Fibroblast of peridontal ligament (primary cell): ENCODE measurements at regions not wholly inside any gene's neighbourhood (a gene's known extent, or its start where the extent isn't known, plus 50 kb on each side); places are given as distances from the start of the nearest gene placed in this dataset.
A peak's percentile ranks its signal among the peaks of the same experiment; 100 is the strongest.

Source experiments
- DNase-seq: peaks from one replicate; pipeline ENCODE4 v3.0.0-alpha.2; 2010; ENCODE audit errors: extremely low read depth

- no peak for DNase-seq
These were observed 440.0 kb upstream of the KIRREL3 start for GRCh38 chr11:127440616-127441015.

DNA sequence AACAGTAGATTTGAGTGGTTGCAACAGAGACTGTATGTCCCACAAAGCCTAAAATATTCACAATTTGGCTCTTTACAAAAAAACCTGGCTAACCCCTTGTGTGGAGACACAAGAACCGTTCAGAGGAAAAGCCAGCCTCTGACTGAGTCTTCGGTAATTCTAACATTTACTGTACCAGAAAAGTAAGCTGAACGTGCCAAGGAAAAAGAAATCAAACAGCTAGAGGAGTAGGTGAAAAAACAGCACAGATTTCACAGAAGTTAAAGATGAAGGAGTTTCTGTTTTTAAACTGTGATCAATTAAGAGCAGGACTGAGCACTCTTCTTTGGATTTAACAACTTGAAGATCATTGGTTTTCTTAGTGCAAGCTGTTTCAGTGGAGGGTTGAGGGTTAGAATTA, 424.7 kb upstream of the KIRREL3 start:
- DNase-seq = no peak

DNA sequence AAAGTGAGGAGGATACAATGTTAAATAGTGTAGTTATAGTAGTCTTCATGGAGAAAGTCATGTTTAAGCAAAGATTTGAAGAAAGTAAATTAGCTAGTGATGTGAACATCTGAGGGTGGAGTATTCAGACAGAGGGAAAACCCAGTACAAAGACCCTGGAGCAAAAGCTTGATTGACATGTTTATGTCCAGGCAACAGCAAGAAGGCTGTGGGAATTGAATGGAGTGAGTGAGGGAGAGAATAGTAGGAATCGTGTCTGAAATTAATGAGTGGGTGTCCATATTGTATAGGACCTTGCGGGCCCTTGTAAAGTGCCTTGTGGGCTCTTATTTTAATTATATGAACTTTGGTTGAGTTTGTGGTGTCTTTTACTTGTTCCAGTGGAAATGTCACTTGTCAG, 424.1 kb upstream of the KIRREL3 start:
- DNase-seq = no peak

- no peak for DNase-seq
These were observed 419.6 kb upstream of the KIRREL3 start for GRCh38 chr11:127420139-127420538.

DNA sequence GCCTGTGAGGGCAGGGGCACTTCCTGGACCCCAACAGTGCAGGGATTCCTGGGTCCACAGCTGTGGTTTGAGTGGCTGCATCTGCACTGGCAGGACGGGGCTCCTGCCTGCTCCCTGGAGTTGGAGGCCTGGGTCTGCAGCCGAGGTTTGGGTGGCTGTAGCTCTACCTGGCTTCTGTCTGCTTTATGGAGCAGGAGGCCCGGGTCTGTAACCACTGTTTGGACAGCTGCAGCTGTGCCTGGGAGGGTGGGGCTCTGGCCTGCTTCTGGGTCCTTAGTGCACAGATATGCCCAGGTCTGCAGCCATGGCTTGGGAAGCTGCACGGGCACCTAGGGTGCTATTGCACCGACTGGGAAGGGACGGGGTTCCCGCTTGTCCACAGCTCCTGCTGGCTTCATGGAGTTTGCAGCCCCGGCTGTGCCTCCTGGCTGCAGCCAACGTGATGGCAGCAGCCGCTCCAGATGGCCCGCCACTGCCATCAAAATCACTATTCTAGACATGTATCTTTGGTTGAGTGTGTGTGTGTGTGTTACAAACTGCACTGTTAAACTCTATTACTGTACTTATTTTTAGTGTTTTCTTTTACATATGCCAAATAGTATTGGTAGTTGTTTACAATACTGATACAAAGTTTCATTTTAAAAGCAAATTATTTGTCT, 412.3 kb upstream of the KIRREL3 start:
- no peak for DNase-seq

DNA sequence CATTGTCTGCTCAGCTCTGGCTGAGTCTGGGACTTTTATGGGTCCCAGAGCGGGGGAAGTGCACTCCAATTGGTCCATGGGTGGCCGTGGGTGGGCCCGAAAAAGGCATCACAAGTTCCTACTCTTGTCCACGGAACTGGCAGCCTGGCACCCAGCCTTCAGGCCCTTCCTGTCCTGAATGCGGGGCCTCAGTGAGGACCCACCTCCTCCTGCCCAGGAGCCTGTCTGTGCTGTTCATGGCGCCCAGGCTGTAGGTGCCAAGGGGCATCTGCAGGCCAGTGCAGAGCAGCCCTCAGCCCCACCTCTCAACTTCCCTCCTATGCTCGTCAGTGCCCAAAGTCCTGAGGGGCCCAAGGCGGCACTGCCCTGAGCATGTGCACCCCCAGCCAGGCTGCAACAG, 411.7 kb upstream of the KIRREL3 start:
- no peak for DNase-seq

- DNase-seq = no peak
These were observed 410.7 kb upstream of the KIRREL3 start for GRCh38 chr11:127411283-127411682.

- DNase-seq = no peak
These were observed 394.5 kb upstream of the KIRREL3 start for GRCh38 chr11:127395034-127395433.

- DNase-seq = no peak
These were observed 393.0 kb upstream of the KIRREL3 start for GRCh38 chr11:127393460-127393997.

DNA sequence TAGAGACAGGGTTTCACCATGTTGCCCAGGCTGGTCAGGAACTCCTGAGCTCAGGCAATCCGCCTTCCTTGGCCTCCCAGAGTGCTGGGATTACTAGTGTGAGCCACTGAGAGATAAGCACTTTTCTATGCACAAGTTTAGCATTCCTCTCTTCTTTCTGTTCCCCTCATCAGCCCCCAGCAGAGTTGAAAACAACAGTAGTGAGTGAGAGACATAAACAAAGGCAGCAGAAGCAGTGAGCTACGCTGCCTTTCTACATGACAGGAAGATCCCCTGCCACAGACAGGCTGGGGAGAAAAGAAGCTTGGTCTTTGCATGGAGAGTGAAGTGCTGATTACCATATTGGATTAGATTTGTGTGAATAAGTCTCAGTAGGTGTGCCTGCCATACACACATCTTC, 392.0 kb upstream of the KIRREL3 start:
- DNase-seq = no peak

DNA sequence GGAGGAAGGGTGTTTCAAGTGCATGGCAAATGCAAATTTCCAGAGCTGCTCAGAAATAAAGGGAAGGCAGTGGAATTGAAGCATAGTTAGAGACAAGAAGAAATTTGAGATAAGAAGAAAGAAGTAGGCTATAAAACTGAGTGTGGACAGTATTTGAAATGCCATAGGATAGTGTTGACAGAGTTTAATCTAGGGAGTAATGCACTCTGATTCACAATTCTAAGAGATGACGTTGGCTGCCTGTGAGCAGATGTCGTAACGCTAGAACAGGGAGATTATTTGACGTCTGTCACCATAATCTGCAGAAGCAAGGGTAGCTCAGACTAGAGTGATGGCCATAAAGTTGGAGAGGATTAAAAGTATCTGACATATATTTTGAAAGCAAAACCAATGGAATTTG, 389.9 kb upstream of the KIRREL3 start:
- no peak for DNase-seq

DNA sequence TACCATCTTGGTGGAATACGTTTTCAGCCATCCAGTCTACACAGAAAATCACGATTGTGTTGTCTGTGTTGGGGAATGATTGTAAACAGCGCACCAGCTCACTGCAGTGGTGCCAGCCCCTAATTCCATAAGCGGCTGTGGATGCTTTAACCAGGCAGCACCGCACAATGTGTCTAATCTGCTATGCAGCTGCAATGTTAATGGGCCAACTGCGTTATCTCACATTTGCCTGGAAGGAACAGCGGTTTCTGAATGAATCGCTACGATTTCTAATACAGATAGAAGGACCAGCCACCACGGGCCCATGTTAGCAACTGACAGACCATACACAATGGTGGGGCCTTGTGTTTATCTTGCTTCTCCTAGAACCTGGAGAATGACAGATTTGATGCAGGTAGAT, 384.5 kb upstream of the KIRREL3 start:
- DNase-seq = no peak

- peak; percentile 2 for DNase-seq
These were observed 382.5 kb upstream of the KIRREL3 start for GRCh38 chr11:127383026-127383425.

GRCh38 chr11:127381247-127381646, 380.7 kb upstream of the KIRREL3 start:
- DNase-seq = no peak

DNA sequence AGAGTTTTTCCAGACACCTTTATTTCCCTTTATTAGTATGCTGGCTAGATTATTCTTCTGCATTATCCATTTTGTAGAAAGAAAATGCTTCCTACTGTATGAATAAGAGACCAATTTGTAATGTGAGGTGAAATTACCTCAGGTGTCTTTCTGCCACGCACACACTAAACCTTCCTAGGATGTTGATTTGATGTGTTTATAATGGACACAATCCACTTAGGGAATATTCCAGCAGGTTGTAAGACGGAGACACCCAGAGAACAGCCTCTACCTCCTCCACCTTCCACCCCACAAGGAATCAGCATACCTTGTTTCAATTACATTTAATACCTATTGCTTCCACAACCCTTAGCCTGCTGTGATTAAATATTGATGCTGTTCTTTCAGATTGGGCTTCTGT, 379.1 kb upstream of the KIRREL3 start:
- no peak for DNase-seq

- no peak for DNase-seq
These were observed 375.7 kb upstream of the KIRREL3 start for GRCh38 chr11:127376301-127376700.

DNA sequence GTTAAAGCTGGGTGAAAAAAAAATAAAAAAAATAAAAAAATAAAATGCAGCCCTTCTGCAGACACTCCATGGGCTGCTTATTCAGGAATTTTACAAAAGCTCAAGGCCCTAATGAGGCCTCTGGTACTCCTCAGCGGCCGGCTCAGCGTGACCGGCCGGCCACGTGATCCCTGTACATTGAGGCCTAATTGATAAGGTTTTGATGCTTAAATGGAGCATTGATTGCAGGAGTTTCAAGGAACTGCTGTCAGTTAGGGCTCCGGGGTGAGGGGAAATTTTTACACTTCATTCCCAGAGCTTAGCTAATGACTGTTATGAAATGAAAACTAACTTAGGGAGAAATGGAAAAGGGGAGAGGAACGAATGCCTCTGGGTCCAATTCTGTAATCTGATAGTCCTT, 368.8 kb upstream of the KIRREL3 start:
- no peak for DNase-seq

GRCh38 chr11:127362754-127363308, 362.3 kb upstream of the KIRREL3 start:
- no peak for DNase-seq

GRCh38 chr11:127358160-127358559, 357.6 kb upstream of the KIRREL3 start:
- DNase-seq = no peak

DNA sequence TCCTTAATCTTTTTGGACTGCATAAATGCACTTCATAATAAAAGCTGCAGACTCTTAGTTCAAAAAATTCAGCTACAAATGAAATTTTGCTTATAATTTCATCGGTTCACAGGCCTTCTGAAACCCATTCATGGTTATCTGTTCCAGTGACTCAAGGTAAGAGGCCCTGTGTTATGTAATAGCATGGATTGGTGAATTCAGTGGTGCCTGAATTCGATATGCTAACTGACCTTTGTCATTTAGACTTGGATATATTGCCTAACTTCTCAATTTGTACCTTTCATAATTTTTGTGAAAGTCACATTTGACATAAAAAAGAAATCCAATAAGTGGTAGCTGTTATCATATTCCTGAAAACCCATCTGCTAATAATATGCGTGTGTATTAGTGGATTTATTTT, 349.9 kb upstream of the KIRREL3 start:
- DNase-seq = no peak

GRCh38 chr11:127345819-127346459, 345.4 kb upstream of the KIRREL3 start:
- DNase-seq = peak; percentile 50

GRCh38 chr11:127340438-127340837, 339.9 kb upstream of the KIRREL3 start:
- no peak for DNase-seq

DNA sequence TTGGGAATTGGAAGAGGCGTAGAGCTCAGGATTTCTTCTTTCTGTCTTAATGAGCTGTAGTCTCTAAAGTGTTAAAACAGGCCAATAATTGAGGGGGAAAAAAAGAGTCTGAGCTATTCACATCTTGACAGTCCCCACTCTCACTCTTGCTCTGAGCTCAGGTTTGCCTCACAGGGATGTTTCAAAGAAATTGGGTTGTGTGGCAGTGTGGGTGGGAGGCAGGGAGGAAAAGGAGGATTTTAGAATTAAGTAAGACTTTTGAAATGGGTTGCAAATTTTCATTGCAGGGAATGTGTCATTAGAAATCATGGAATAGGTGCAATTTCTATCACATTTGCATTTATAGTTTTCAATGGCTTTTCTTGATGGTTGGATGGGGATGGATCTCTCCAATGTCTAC, 338.8 kb upstream of the KIRREL3 start:
- no peak for DNase-seq
